NCI-H526 (cell line): ENCODE measurements at regions not wholly inside any gene's neighbourhood (a gene's known extent, or its start where the extent isn't known, plus 50 kb on each side); places are given as distances from the start of the nearest gene placed in this dataset.
A peak's percentile ranks its signal among the peaks of the same experiment; 100 is the strongest.

ENCODE experiments used
- DNase-seq, 2 experiments: peaks; one replicate each; lab custom pipeline; 2025; lab: John Stamatoyannopoulos, UW

- DNase-seq = peak; percentile 72 to 74
Measured at GRCh38 chr5:123875561-123876275, 363.7 kb downstream of the CSNK1G3 start.

- DNase-seq = peak; percentile 87 to 88
Measured at GRCh38 chr5:123874600-123875201, 362.7 kb downstream of the CSNK1G3 start.

GRCh38 chr5:123873846-123874245, 361.9 kb downstream of the CSNK1G3 start:
- DNase-seq = no peak

- no peak for DNase-seq
Measured at GRCh38 chr5:123871373-123871772, 359.4 kb downstream of the CSNK1G3 start.

- DNase-seq = no peak
Measured at GRCh38 chr5:123868881-123869280, 356.9 kb downstream of the CSNK1G3 start.

GRCh38 chr5:123868267-123868666, 356.3 kb downstream of the CSNK1G3 start:
- DNase-seq = peak; percentile 41 to 52

GRCh38 chr5:123865641-123866040, 353.7 kb downstream of the CSNK1G3 start:
- no peak for DNase-seq

GRCh38 chr5:123864578-123864977, 352.6 kb downstream of the CSNK1G3 start:
- DNase-seq = no peak

- DNase-seq = no peak
Measured at GRCh38 chr5:123858938-123859337, 347.0 kb downstream of the CSNK1G3 start.

GRCh38 chr5:123856766-123857165, 344.8 kb downstream of the CSNK1G3 start:
- no peak for DNase-seq

- DNase-seq = no peak
Measured at GRCh38 chr5:123855609-123856008, 343.6 kb downstream of the CSNK1G3 start.

- DNase-seq = no peak
Measured at GRCh38 chr5:123845356-123846100, 333.6 kb downstream of the CSNK1G3 start.

GRCh38 chr5:123844873-123845272, 332.9 kb downstream of the CSNK1G3 start:
- DNase-seq = no peak

- DNase-seq = no peak
Measured at GRCh38 chr5:123835421-123835820, 323.4 kb downstream of the CSNK1G3 start.

GRCh38 chr5:123830575-123830974, 318.6 kb downstream of the CSNK1G3 start:
- no peak for DNase-seq

- no peak for DNase-seq
Measured at GRCh38 chr5:123827811-123828210, 315.8 kb downstream of the CSNK1G3 start.

GRCh38 chr5:123819833-123820232, 307.9 kb downstream of the CSNK1G3 start:
- DNase-seq = no peak

- DNase-seq = no peak
Measured at GRCh38 chr5:123819386-123819785, 307.4 kb downstream of the CSNK1G3 start.

- no peak for DNase-seq
Measured at GRCh38 chr5:123817267-123817666, 305.3 kb downstream of the CSNK1G3 start.

GRCh38 chr5:123814801-123815470, 303.0 kb downstream of the CSNK1G3 start:
- DNase-seq = no peak

GRCh38 chr5:123813937-123814624, 302.1 kb downstream of the CSNK1G3 start:
- DNase-seq = peak; percentile 28 to 56

- no peak for DNase-seq
Measured at GRCh38 chr5:123813264-123813663, 301.3 kb downstream of the CSNK1G3 start.
